GM18858 (cell line): ENCODE measurements at regions not wholly inside any gene's neighbourhood (a gene's known extent, or its start where the extent isn't known, plus 50 kb on each side); places are given as distances from the start of the nearest gene placed in this dataset.
"Not testable (repeated sequence)": the region's sequence is repeated elsewhere in the genome, so short reads cannot be mapped to it uniquely, and the experiment has no call there.

ENCODE experiments used
- ATAC-seq: cut with Tn5 transposase; IDR thresholded peaks from one replicate; pipeline ENCODE4 v1.9.1; 2021; ENCODE audit not compliant: unreplicated experiment

GRCh38 chr5:84961193-84961592 lies 576.5 kb upstream of the EDIL3 start:
- no peak for ATAC-seq

- no peak for ATAC-seq
Observed at GRCh38 chr5:84961903-84962302, 577.2 kb upstream of the EDIL3 start.

- no peak for ATAC-seq
Observed at GRCh38 chr5:84983093-84983492, 598.4 kb upstream of the EDIL3 start.

- no peak for ATAC-seq
Observed at GRCh38 chr5:84985148-84985547, 600.5 kb upstream of the EDIL3 start.

- no peak for ATAC-seq
Observed at GRCh38 chr5:84986688-84987087, 602.0 kb upstream of the EDIL3 start.

- no peak for ATAC-seq
Observed at GRCh38 chr5:85000671-85001070, 616.0 kb upstream of the EDIL3 start.

- ATAC-seq, result not testable (repeated sequence)
Observed at GRCh38 chr5:85002026-85002425, 617.3 kb upstream of the EDIL3 start.

GRCh38 chr5:85010014-85010562 lies 625.4 kb upstream of the EDIL3 start:
- ATAC-seq, result no peak

GRCh38 chr5:85017261-85017660 lies 632.6 kb upstream of the EDIL3 start:
- ATAC-seq, result no peak

GRCh38 chr5:85030316-85031084 lies 645.8 kb upstream of the EDIL3 start:
- ATAC-seq, result no peak

GRCh38 chr5:85049020-85049419 lies 664.3 kb upstream of the EDIL3 start:
- peak; percentile 42 for ATAC-seq

- ATAC-seq, result no peak
Observed at GRCh38 chr5:85052826-85053225, 668.1 kb upstream of the EDIL3 start.

GRCh38 chr5:85069659-85070640 lies 685.3 kb upstream of the EDIL3 start:
- ATAC-seq, result no peak

GRCh38 chr5:85077581-85077980 lies 692.9 kb upstream of the EDIL3 start:
- no peak for ATAC-seq

- ATAC-seq, result no peak
Observed at GRCh38 chr5:85096421-85096820, 711.7 kb upstream of the EDIL3 start.

GRCh38 chr5:85108471-85108870 lies 723.8 kb upstream of the EDIL3 start:
- no peak for ATAC-seq

GRCh38 chr5:85109616-85110015 lies 724.9 kb upstream of the EDIL3 start:
- ATAC-seq, result no peak

GRCh38 chr5:85132269-85132668 lies 747.6 kb upstream of the EDIL3 start:
- ATAC-seq, result no peak

- ATAC-seq, result no peak
Observed at GRCh38 chr5:85140471-85140870, 755.8 kb upstream of the EDIL3 start.

- ATAC-seq, result no peak
Observed at GRCh38 chr5:85143138-85143537, 758.5 kb upstream of the EDIL3 start.

GRCh38 chr5:85148701-85149100 lies 764.0 kb upstream of the EDIL3 start:
- no peak for ATAC-seq

- ATAC-seq, result no peak
Observed at GRCh38 chr5:85159395-85159794, 774.7 kb upstream of the EDIL3 start.
